Fibroblast of villous mesenchyme (primary cell): ENCODE measurements at regions not wholly inside any gene's neighbourhood (a gene's known extent, or its start where the extent isn't known, plus 50 kb on each side); places are given as distances from the start of the nearest gene placed in this dataset.

Experiments used
- DNase-seq: peaks from one replicate; pipeline ENCODE4 v3.0.0-alpha.2; 2010; ENCODE audit warnings: low read depth
- H3K4me3 ChIP-seq: 2 replicates; pipeline ENCODE4 v1.5.1; 2011; ENCODE audit warnings: low read depth, mild to moderate bottlenecking, low read length
- TF ChIP-seq, protein P1 (sequence below): IDR thresholded peaks from 2 replicates; pipeline ENCODE4 v1.5.1; 2012; ENCODE audit warnings: low read depth, mild to moderate bottlenecking, low read length; ENCODE audit not compliant: insufficient read depth

DNA sequence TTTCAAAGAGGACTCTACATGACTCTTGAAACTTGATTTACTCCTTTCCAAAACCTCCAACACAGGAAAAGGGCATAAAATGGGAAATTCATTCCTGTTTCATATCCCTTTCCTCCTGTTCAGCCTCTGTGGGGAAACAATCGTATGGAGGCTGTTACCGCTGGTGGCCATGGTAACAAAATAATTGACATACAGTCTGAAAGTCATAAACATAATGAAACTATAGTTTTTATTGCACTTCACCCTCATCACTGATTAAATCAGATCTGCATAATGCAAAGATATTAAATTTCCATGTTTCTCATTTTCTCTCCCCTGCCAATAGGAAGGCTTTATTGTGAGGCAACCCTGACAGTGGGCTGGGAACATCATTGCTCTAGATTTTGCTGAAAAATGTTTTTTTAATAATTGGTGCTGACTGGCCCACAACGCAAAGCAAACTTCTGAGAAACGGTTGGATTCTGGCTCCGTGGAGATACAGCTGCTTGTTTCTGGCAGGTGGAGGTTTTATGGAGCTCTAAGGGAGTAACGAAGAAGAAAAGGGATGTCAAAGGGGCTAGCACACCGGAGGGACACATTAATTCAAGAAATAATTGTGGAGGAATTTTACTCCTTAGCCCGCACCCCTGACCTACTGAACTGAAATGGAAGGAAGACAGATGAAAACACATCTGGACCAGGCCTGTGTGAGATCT is 154.2 kb upstream of the SHISA6 start:
- H3K4me3 ChIP-seq: no peak overlapping the region
- TF ChIP-seq, protein P1, sequence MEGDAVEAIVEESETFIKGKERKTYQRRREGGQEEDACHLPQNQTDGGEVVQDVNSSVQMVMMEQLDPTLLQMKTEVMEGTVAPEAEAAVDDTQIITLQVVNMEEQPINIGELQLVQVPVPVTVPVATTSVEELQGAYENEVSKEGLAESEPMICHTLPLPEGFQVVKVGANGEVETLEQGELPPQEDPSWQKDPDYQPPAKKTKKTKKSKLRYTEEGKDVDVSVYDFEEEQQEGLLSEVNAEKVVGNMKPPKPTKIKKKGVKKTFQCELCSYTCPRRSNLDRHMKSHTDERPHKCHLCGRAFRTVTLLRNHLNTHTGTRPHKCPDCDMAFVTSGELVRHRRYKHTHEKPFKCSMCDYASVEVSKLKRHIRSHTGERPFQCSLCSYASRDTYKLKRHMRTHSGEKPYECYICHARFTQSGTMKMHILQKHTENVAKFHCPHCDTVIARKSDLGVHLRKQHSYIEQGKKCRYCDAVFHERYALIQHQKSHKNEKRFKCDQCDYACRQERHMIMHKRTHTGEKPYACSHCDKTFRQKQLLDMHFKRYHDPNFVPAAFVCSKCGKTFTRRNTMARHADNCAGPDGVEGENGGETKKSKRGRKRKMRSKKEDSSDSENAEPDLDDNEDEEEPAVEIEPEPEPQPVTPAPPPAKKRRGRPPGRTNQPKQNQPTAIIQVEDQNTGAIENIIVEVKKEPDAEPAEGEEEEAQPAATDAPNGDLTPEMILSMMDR: no peak
- no peak for DNase-seq

DNA sequence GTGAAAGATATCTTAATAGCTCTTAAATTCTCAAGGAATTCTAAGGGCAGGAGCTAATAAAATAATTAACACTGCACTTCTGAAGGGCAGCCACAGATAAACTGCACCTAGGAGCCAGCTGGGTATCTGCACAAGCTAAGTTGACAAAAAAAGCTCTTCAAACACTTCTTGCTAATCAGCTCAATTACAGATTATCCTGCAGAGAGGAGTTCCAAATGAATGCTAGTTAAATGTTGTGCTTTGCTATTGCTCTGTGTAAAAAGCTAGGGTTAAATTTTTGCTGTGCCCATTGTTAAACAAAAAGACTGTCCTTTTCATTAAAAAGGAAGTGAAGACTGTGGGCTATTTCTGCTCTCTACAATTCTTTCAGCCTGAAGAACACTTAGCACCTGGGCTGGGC is 158.5 kb upstream of the SHISA6 start:
- H3K4me3 ChIP-seq: no peak overlapping the region
- no peak for DNase-seq
- TF ChIP-seq, protein P1: no peak

DNA sequence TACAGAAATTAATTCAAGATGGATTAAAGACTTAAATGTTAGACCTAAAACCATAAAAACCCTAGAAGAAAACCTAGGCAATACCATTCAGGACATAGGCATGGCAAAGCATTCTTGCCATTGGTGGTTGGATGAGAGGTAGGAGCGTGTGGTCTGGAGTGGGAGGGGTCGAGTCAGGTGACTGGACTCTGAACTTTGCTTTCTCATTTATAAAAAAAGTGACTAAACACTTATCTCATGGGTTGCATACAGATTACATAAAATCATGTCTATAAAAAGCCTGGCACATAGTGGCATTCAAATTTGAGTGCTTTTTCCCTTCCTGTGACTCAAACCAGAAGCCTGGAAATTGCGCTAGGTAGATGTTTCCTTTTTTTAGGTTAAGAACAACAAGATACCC is 159.7 kb upstream of the SHISA6 start:
- no peak for DNase-seq
- TF ChIP-seq, protein P1: no peak
- H3K4me3 ChIP-seq: no peak overlapping the region

DNA sequence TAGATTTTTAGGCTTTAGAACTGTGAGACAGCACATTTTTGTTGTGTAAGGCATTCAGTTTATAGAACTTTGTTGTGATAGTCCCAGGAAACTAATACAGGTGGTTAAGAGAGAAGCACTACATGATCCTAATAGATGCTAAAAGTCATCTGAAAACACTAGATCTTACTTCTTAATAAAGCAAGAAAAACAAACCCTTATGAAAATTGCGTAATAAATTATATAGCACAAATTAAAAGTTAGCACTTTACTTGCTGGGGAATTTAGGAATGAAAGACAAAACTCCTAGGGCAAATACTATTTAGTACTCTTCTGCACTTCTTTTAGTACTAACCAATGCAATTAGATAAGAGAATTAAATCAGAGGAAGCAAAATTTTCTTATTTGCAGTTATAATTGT is 163.3 kb upstream of the SHISA6 start:
- TF ChIP-seq, protein P1: no peak
- H3K4me3 ChIP-seq: no peak overlapping the region
- DNase-seq: no peak

DNA sequence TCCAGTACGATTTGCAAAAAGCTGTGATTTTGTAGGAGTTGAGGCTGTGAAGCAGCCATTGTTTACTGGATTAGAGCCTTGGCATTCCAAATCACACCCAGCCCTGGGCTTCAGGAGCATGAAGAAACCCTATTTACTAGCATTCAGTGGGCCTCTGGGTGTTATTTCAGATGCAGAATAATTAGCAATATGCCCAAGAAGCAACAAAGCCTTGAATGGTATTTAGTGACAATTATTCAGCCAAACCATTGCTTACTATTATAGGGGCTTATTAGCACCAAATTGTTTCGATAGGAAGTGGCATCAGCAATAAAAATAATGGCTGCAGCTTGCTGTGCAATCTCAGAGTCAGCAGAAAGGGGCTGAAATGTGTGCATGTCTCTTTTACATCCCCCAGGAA is 166.6 kb upstream of the SHISA6 start:
- H3K4me3 ChIP-seq: no peak overlapping the region
- TF ChIP-seq, protein P1: no peak
- DNase-seq: no peak

DNA sequence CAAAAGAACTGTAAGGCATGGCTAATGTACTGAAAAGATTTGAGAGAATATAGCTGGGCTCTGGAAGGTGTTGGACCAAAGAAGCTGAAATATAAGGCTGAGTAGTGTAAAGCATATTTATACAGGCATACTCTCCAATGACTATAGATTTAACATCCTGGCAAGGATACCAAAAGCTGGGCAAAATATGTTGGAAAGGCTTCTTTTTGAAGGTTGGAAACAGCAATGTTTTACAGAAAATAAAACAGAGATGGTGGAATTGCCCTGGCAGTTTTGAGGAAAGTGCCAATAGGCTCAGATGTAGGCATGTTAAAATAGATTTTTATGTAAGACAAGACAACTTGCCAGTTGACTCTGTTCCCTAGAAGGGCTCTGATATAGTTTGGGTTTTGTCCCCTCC is 184.1 kb upstream of the SHISA6 start:
- no peak for DNase-seq
- no peak overlapping the region for H3K4me3 ChIP-seq
- TF ChIP-seq, protein P1: no peak

DNA sequence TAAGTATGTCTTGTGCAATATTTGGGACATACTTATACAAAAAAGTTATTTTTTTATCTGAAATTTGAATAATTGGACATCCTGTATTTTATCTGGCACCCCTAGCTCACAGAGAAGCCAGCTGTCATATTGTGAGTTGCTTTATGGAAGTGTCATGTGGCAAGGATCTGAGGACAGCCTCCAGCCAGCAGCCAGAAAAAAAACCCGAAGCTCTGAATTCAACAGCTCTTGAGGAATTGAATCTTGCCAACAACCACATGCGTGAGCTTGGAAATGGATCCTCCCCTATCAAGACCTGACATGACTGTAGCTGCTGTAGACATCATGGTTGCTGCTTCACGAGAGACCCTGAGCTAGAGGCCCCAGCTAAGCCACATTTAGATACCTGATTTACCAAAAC is 187.2 kb upstream of the SHISA6 start:
- no peak overlapping the region for H3K4me3 ChIP-seq
- DNase-seq: no peak
- TF ChIP-seq, protein P1: no peak
